Liver (tissue), 8 donors: ENCODE measurements at regions not wholly inside any gene's neighbourhood (a gene's known extent, or its start where the extent isn't known, plus 50 kb on each side); places are given as distances from the start of the nearest gene placed in this dataset.

Experiments used
- DNase-seq: peaks from one replicate; pipeline ENCODE4 v3.0.0-alpha.2; 2017; ENCODE audit warnings: low spot score
- H3K27ac ChIP-seq, 2 donors: one replicate each; pipeline ENCODE4 v1.7.0; 2013; ENCODE audit warnings: inconsistent platforms in 2 of 2, low read length in 2 of 2, control low read depth in 1 of 2, low read depth in 1 of 2, mild to moderate bottlenecking in 1 of 2
- H3K27me3 ChIP-seq, 4 donors: one replicate each; pipeline versions ENCODE4 v1.6.1 to v1.7.0; 2013; ENCODE audit warnings: low read length in 3 of 4, inconsistent platforms in 1 of 4, mild to moderate bottlenecking in 1 of 4, moderate library complexity in 1 of 4; ENCODE audit not compliant: control insufficient read depth in 4 of 4, insufficient read depth in 4 of 4
- H3K36me3 ChIP-seq, 4 donors: one replicate each; pipeline versions ENCODE4 v1.6.1 to v1.7.0; 2013; ENCODE audit warnings: low read length in 3 of 4, mild to moderate bottlenecking in 3 of 4, low read depth in 1 of 4, moderate library complexity in 1 of 4; ENCODE audit not compliant: control insufficient read depth in 4 of 4, insufficient read depth in 3 of 4
- H3K4me1 ChIP-seq, 4 donors: one replicate each; pipeline versions ENCODE4 v1.6.1 to v1.7.0; 2013; ENCODE audit warnings: low read length in 3 of 4, mild to moderate bottlenecking in 3 of 4, moderate library complexity in 1 of 4; ENCODE audit not compliant: control insufficient read depth in 4 of 4, insufficient read depth in 4 of 4
- H3K4me3 ChIP-seq, 3 donors: one replicate each; pipeline versions ENCODE4 v1.6.1 to v1.7.0; 2013; ENCODE audit warnings: low read length in 3 of 3, control low read depth in 1 of 3, low read depth in 1 of 3, mild to moderate bottlenecking in 1 of 3
- H3K9ac ChIP-seq, 2 donors: one replicate each; pipeline ENCODE4 v1.7.0; 2013; ENCODE audit warnings: low read length in 2 of 2, mild to moderate bottlenecking in 2 of 2, moderate library complexity in 2 of 2, control low read depth in 1 of 2, low read depth in 1 of 2
- H3K9me3 ChIP-seq, 4 donors: one replicate each; pipeline versions ENCODE4 v1.6.1 to v1.7.0; 2013; ENCODE audit warnings: low read length in 3 of 4; ENCODE audit not compliant: control insufficient read depth in 4 of 4
- CTCF ChIP-seq: fragments of 150-350 bp; IDR thresholded peaks from 2 replicates; pipeline ENCODE4 v1.5.1; 2017; ENCODE audit warnings: improper control_type of control experiment, low read depth, low read length; ENCODE audit not compliant: missing input control
- EGR1 ChIP-seq, 2 donors: IDR thresholded peaks; 2 replicates each; pipeline ENCODE4 v1.6.1; 2016 to 2018; ENCODE audit warnings: antibody characterized with exemption in 2 of 2, low read depth in 2 of 2
- FOXA1 ChIP-seq: IDR thresholded peaks from 2 replicates; pipeline ENCODE4 v1.6.1; 2016; ENCODE audit warnings: antibody characterized with exemption
- FOXA2 ChIP-seq: IDR thresholded peaks from 2 replicates; pipeline ENCODE4 v1.6.1; 2016; ENCODE audit warnings: antibody characterized with exemption
- NR2F2 ChIP-seq: IDR thresholded peaks from 2 replicates; pipeline ENCODE4 v1.6.1; 2016; ENCODE audit warnings: antibody characterized with exemption
- SP1 ChIP-seq: IDR thresholded peaks from 2 replicates; pipeline ENCODE4 v1.6.1; 2018; ENCODE audit warnings: antibody characterized with exemption, mild to moderate bottlenecking
- YY1 ChIP-seq: IDR thresholded peaks from 2 replicates; pipeline ENCODE4 v1.6.1; 2016; ENCODE audit warnings: antibody characterized with exemption, mild to moderate bottlenecking
- ZBTB33 ChIP-seq: IDR thresholded peaks from 2 replicates; pipeline ENCODE4 v1.6.1; 2016; ENCODE audit warnings: antibody characterized with exemption
- WGBS: extraction: QIAGEN DNeasy Blood & Tissue Kit; methylation state at CpG from one replicate; pipeline ENCODE4 v1.1.7; 2013; 5-methylcytosine and 5-hydroxymethylcytosine counted together
- donor health status: healthy.
- donor health status: healthy.
- donor health status: healthy.
- donor health status: healthy.
- donor health status: healthy.

- Histone ChIP-seq H3K4me3 (no peak overlapping the region), H3K27ac (no peak overlapping the region), H3K36me3 (no peaks in the 10 kb centered on the region), H3K9ac (no peak overlapping the region), H3K4me1 (peaks cover 0 to 4% (median 3%) of the 10 kb centered on the region in 4 donors), H3K27me3 (no peaks in the 10 kb centered on the region), H3K9me3 (peaks cover 0 to 2% (median 0%) of the 10 kb centered on the region in 4 donors)
- WGBS, result 70% methylated on average over 16 of the region's 16 CpGs
- no peak for TF ChIP-seq FOXA1
- no peak for TF ChIP-seq SP1
- no peak for TF ChIP-seq CTCF
- TF ChIP-seq EGR1 (IDR thresholded peaks at IDR 0.05; ENCODE audit: low read depth in 2 of 2), result no peak
- TF ChIP-seq FOXA2, result no peak
- DNase-seq, result no peak
Observed at GRCh38 chr5:56588636-56589480, 226.5 kb upstream of the MAP3K1 start.

GRCh38 chr5:56588131-56588487 lies 227.2 kb upstream of the MAP3K1 start:
- no peaks in the 10 kb centered on the region for H3K36me3 ChIP-seq
- 96% methylated on average over 2 of the region's 2 CpGs for WGBS
- H3K9me3 ChIP-seq, result peaks cover 0 to 2% (median 0%) of the 10 kb centered on the region in 4 donors
- TF ChIP-seq YY1 (no peak), ZBTB33 (no peak)
- H3K4me1 ChIP-seq, result peaks cover 0 to 4% (median 3%) of the 10 kb centered on the region in 4 donors
- H3K27me3 ChIP-seq, result no peaks in the 10 kb centered on the region
- DNase-seq, result no peak
- H3K27ac ChIP-seq, result no peak overlapping the region
- H3K4me3 ChIP-seq, result no peak overlapping the region
- H3K9ac ChIP-seq, result no peak overlapping the region

GRCh38 chr5:56587381-56588130 lies 227.8 kb upstream of the MAP3K1 start:
- 78% methylated on average over 5 of the region's 5 CpGs for WGBS
- no peak overlapping the region for H3K4me3 ChIP-seq
- H3K9me3 ChIP-seq, result peaks cover 0 to 2% (median 0%) of the 10 kb centered on the region in 4 donors
- H3K36me3 ChIP-seq, result no peaks in the 10 kb centered on the region
- no peak overlapping the region for H3K9ac ChIP-seq
- H3K27me3 ChIP-seq, result no peaks in the 10 kb centered on the region
- TF ChIP-seq NR2F2, result no peak
- no peak overlapping the region for H3K27ac ChIP-seq
- no peak for DNase-seq
- peaks cover 0 to 4% (median 3%) of the 10 kb centered on the region in 4 donors for H3K4me1 ChIP-seq
